ENCODE measurements at regions not wholly inside any gene's neighbourhood (a gene's known extent, or its start where the extent isn't known, plus 50 kb on each side); places are given as distances from the start of the nearest gene placed in this dataset.

DNA sequence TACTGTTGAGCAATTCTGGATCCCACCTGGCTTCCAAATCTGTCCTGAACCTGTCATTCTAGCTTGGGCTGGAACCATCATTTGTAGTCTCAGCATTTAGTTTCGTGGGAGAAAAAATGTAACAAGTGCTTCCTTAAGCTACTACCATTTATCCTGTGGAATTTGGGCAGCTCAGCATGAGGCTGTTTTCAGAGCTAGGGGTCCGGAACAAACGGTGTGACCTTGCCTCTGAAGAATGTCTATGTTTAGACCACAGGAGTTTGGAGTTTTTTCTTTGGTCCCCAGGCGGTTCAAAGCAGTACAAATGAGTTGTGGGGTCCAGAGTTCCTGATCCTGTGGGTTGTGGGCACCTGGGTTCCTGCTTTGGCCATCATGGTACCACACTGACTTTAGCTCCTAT is 59.1 kb upstream of the TMEM178A start:
- no peaks in the 10 kb centered on the region for H3K4me1 Mint-ChIP-seq
- H3K4me3 Mint-ChIP-seq, result no peak overlapping the region
- no peaks in the 10 kb centered on the region for H3K36me3 Mint-ChIP-seq
- no peak overlapping the region for H3K27ac Mint-ChIP-seq
- H3K27me3 Mint-ChIP-seq, result peaks cover 11% of the 10 kb centered on the region
- no peaks in the 10 kb centered on the region for H3K9me3 Mint-ChIP-seq

DNA sequence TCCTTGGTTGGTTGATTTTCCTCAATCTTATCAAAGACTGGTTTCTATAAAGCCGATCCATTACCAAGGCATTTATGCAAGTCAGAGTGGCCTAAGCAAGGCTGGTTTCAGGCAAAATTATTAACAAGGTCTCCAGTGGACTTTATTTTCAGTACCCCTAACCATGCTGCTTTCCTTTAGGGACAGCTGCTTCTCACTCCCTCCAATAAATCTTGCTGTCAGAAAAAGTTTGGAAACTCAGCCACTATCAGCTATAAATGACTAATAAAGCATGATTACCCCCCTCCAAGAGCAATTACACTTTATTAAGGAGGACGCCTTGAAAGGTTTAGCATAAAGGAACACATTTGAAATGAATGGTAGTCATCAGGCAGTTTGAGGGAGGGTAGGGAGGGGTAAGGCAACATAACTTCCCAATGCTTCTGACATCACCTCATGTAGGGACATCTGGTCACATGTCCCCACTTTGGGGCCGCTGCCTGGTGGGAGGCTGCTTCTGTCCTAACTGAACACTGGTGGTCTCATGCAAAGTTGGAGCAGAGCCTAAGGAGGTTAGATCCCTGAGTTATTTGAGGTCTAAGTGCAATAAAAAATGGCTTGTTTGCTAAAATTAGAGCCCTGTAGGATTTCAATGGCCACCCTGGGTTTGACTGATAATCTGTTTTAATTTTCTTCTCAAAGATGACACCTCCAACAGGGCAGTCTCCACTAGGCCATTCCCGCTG is 58.0 kb upstream of the TMEM178A start:
- no peaks in the 10 kb centered on the region for H3K36me3 Mint-ChIP-seq
- H3K27me3 Mint-ChIP-seq, result peaks cover 15% of the 10 kb centered on the region
- no peaks in the 10 kb centered on the region for H3K4me1 Mint-ChIP-seq
- no peaks in the 10 kb centered on the region for H3K9me3 Mint-ChIP-seq
- H3K4me3 Mint-ChIP-seq, result no peak overlapping the region
- no peak overlapping the region for H3K27ac Mint-ChIP-seq

- H3K4me3 Mint-ChIP-seq, result no peak overlapping the region
- H3K27me3 Mint-ChIP-seq, result peaks cover 15% of the 10 kb centered on the region
- no peak overlapping the region for H3K27ac Mint-ChIP-seq
- H3K36me3 Mint-ChIP-seq, result no peaks in the 10 kb centered on the region
- H3K9me3 Mint-ChIP-seq, result no peaks in the 10 kb centered on the region
- no peaks in the 10 kb centered on the region for H3K4me1 Mint-ChIP-seq
Observed at GRCh38 chr2:39608263-39608575, 57.5 kb upstream of the TMEM178A start.

DNA sequence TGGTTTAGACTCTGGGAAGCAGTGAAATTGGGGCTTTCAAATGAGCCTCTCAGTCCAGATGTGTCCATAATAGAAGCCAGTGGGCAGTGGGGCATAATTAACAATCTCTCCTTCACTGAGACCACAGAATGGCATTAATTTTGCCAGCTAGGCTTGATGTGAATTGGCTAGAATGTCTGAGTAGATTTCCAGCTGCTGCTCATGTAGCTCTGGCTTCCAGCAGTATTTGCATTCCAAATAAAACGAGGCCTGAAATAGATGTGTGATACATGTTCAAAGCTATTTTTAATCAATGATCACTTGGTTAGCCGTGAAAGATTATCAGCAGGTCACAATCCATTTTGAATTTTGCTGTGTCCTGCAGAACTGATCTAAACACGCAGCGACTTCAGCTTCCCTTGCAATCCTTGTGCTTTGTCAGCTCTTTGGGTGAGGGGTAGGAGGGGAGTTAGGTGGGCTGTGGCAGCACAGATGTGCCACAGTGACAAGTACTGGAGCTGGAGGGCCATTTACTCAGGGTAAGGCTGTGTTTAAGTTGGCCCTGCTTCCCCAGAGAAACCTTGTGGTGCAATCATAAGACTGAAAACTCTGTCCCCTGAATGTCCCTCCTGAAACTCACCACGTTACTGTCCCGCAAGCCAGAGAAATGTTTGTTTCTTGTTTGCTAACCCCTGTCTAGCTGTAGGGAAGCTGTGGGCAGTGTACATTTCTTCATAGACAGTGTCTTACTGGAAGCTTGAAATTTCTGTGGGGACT is 56.9 kb upstream of the TMEM178A start:
- no peak overlapping the region for H3K27ac Mint-ChIP-seq
- peaks cover 13% of the 10 kb centered on the region for H3K27me3 Mint-ChIP-seq
- no peaks in the 10 kb centered on the region for H3K36me3 Mint-ChIP-seq
- no peaks in the 10 kb centered on the region for H3K9me3 Mint-ChIP-seq
- H3K4me3 Mint-ChIP-seq, result no peak overlapping the region
- no peaks in the 10 kb centered on the region for H3K4me1 Mint-ChIP-seq

DNA sequence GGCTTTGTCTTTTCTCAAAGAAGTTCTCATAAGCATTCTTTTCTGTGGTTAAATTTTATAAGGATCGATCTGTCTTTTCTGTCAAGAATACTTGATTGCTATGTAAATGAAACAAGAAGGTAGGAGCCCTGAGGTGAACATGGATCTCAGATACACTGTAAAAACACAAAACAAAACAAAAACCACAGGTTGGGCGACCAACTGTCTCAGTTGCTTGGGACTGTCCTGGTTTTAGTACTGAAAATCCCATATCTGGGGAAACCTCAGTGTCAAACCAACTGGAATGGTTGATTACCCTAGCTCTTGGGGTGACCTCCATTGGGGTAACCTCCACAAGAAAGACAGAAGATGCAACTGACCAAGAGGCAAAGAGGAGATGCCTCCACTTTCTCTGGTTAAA is 55.8 kb upstream of the TMEM178A start:
- Mint-ChIP-seq H3K27ac (no peak overlapping the region), H3K27me3 (peaks cover 17% of the 10 kb centered on the region), H3K4me1 (no peaks in the 10 kb centered on the region), H3K4me3 (no peak overlapping the region), H3K9me3 (no peaks in the 10 kb centered on the region), H3K36me3 (no peaks in the 10 kb centered on the region)

DNA sequence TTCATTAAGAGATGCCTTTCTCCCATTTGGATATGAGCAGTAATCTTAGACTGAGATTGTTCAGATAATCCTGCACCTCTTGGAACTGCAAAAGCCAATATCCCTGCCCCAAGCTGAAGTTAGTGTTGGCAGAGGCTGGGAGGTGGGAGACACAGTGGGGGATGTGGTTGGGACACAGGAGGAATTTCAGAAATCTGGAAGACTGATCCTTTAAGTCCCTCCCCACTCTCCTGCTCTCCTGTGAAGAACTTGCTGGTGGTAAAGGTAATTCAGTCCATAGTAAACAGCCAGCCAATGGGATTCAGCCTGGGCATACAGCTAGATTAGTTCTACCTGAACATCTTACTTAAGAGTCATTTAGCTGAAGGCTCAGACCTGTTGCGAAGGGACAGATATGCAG is 50.0 kb upstream of the TMEM178A start:
- Mint-ChIP-seq H3K36me3 (no peaks in the 10 kb centered on the region), H3K4me1 (peaks cover 4% of the 10 kb centered on the region), H3K9me3 (no peaks in the 10 kb centered on the region), H3K4me3 (no peak overlapping the region), H3K27ac (no peak overlapping the region), H3K27me3 (peaks cover 12% of the 10 kb centered on the region)
